PFSK-1 (cell line): ENCODE measurements at regions not wholly inside any gene's neighbourhood (a gene's known extent, or its start where the extent isn't known, plus 50 kb on each side); places are given as distances from the start of the nearest gene placed in this dataset.

ENCODE experiments used
- POLR2AphosphoS5 ChIP-seq: IDR thresholded peaks from 2 replicates; pipeline ENCODE4 v1.6.1; 2012; ENCODE audit warnings: low read depth, mild to moderate bottlenecking, control low read depth, low read length, moderate library complexity
- REST ChIP-seq, 2 experiments: IDR thresholded peaks; 2 replicates each; pipeline versions ENCODE4 v1.6.1 to v1.8.0; 2011 to 2012; ENCODE audit warnings: low read depth in 2 of 2, low read length in 2 of 2, control low read depth in 1 of 2, inconsistent platforms in 1 of 2, mild to moderate bottlenecking in 1 of 2, moderate library complexity in 1 of 2; ENCODE audit not compliant: insufficient read depth in 1 of 2
- SIN3A ChIP-seq: IDR thresholded peaks from 2 replicates; pipeline ENCODE4 v1.6.1; 2012; ENCODE audit warnings: mild to moderate bottlenecking, low read length, moderate library complexity, borderline replicate concordance; ENCODE audit not compliant: insufficient read depth
- TAF1 ChIP-seq: IDR thresholded peaks from 2 replicates; pipeline ENCODE4 v1.6.1; 2012; ENCODE audit warnings: low read length, control low read depth, borderline replicate concordance; ENCODE audit not compliant: insufficient read depth

GRCh38 chr2:193774166-193774565 lies 1579.4 kb upstream of the TMEFF2 start:
- no peak for TF ChIP-seq POLR2AphosphoS5
- TF ChIP-seq SIN3A: no peak
- no peak for TF ChIP-seq REST (IDR thresholded peaks at IDR 0.05; ENCODE audit: insufficient read depth in 1 of 2, low read depth in 2 of 2, low read length in 2 of 2)
- no peak for TF ChIP-seq TAF1
